Right atrium auricular region (tissue), 2 donors: ENCODE measurements at regions not wholly inside any gene's neighbourhood (a gene's known extent, or its start where the extent isn't known, plus 50 kb on each side); places are given as distances from the start of the nearest gene placed in this dataset.

Experiments used
- DNase-seq: peaks from one replicate; pipeline ENCODE4 v3.0.0-alpha.2; 2019; ENCODE audit warnings: low spot score
- H3K27ac ChIP-seq, 2 donors: fragments of 200-600 bp; sonication (generic); 1 replicate in 1 of 2; 2 replicates in 1 of 2; pipeline ENCODE4 v1.5.1; 2016 to 2019
- H3K27me3 ChIP-seq, 2 donors: fragments of 200-600 bp; sonication (generic); one replicate each; pipeline versions ENCODE4 v1.5.1 to v1.6.0; 2017 to 2019
- H3K36me3 ChIP-seq: fragments of 200-600 bp; sonication (generic); one replicate; pipeline ENCODE4 v1.5.1; 2016
- H3K4me1 ChIP-seq, 2 donors: fragments of 200-600 bp; sonication (generic); one replicate each; pipeline versions ENCODE4 v1.5.1 to v1.6.0; 2017 to 2019
- H3K4me3 ChIP-seq, 2 donors: fragments of 200-600 bp; sonication (generic); 1 replicate in 1 of 2; 2 replicates in 1 of 2; pipeline ENCODE4 v1.5.1; 2017 to 2019; ENCODE audit warnings: mild to moderate bottlenecking in 1 of 2, moderate library complexity in 1 of 2
- H3K9me3 ChIP-seq, 2 donors: fragments of 200-600 bp; sonication (generic); one replicate each; pipeline ENCODE4 v1.5.1; 2019
- TF ChIP-seq, protein P1 (sequence below), 2 donors: fragments of 200-600 bp; sonication (generic); IDR thresholded peaks; one replicate each; pipeline ENCODE4 v1.5.1; 2019; ENCODE audit warnings: antibody characterized with exemption in 2 of 2

DNA sequence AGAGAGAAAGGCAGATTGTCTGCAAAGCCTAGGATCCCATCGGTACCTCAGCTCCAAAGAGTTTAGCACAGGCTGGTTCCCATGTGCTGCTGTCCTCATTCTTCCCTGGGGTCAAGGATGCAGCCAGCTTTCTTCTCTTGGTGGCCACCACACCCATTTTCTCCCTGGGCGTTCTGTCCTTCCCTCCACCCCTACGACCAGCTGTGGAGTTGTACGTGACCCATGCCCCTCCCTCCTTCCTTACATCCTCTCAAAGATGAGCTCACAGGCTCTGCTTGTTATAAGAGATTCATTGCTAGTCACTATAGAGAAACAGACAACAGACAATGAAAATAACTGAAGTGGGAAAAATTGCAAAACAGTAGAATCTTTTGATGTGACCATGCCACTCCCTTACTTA lies 74.0 kb upstream of the KLF3 start:
- TF ChIP-seq, protein P1, sequence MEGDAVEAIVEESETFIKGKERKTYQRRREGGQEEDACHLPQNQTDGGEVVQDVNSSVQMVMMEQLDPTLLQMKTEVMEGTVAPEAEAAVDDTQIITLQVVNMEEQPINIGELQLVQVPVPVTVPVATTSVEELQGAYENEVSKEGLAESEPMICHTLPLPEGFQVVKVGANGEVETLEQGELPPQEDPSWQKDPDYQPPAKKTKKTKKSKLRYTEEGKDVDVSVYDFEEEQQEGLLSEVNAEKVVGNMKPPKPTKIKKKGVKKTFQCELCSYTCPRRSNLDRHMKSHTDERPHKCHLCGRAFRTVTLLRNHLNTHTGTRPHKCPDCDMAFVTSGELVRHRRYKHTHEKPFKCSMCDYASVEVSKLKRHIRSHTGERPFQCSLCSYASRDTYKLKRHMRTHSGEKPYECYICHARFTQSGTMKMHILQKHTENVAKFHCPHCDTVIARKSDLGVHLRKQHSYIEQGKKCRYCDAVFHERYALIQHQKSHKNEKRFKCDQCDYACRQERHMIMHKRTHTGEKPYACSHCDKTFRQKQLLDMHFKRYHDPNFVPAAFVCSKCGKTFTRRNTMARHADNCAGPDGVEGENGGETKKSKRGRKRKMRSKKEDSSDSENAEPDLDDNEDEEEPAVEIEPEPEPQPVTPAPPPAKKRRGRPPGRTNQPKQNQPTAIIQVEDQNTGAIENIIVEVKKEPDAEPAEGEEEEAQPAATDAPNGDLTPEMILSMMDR (IDR thresholded peaks at IDR 0.05) = no peak

DNA sequence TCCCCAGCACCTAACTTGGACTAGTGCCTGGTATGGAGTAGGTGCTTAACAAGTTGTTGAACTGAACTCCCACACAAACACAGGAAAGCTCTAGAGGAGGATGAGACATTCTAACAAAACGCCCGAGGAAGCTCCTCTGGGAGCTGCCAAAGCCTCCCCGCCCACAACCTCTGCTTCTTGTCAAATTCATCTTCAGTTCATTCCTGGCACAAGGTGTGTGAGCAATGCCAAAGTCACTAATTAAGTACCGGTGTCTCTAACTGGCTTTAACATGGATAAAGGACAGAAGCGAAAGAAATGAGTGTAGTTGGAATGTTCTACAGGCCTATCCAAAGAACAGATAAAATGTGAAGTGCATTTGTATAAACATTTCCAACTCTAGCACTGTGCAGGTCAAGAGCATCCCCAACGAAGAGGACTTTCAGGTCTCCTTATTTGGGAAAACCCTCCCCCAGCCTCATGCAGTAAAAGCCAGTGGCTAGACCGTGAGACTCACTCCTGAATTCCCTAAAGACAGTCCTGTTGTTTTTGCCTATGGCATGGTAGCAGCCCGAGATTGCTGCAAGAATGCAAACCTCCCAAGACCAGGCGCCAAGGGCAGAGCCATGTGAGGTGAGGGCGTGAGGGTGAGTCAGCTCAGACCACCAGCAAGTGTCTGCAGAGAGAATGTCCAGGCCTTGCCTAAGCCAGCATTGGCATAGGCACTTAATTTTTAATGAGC lies 72.2 kb upstream of the KLF3 start:
- Histone ChIP-seq H3K9me3 (peaks cover 0 to 8% of the 10 kb centered on the region in 2 donors), H3K27ac (peak overlapping the region in 1 of 2 donors; percentile 9), H3K4me1 (no peaks in the 10 kb centered on the region), H3K27me3 (no peaks in the 10 kb centered on the region), H3K4me3 (no peak overlapping the region), H3K36me3 (no peaks in the 10 kb centered on the region)
- no peak for DNase-seq
- TF ChIP-seq, protein P1 (IDR thresholded peaks at IDR 0.05) = no peak

More for the DNA sequence above, 74.0 kb upstream of the KLF3 start:
- Histone ChIP-seq H3K27me3 (no peaks in the 10 kb centered on the region), H3K27ac (no peak overlapping the region), H3K4me1 (no peaks in the 10 kb centered on the region), H3K9me3 (peaks cover 0 to 8% of the 10 kb centered on the region in 2 donors), H3K4me3 (no peak overlapping the region), H3K36me3 (no peaks in the 10 kb centered on the region)
- DNase-seq = no peak

DNA sequence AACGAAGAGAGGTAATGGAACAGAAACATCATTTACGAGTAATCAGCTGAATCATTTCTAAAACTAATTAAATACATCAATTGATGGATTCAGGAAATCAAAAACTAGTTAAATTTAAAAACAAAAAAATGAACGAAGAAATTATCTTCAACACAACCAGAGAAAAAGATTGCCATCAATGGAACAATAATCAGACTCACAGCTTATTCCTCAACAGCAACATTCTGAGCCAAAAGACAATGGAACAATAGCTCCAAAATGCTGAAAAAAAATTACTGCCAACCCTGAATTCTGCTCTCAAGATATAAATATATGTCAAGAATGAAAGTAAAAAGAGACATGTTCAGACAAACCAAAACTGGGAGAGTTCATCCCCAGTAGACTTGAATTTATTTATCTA lies 65.5 kb upstream of the KLF3 start:
- Histone ChIP-seq H3K27me3 (no peaks in the 10 kb centered on the region), H3K9me3 (no peaks in the 10 kb centered on the region), H3K27ac (no peak overlapping the region), H3K36me3 (no peaks in the 10 kb centered on the region), H3K4me1 (peaks cover 0 to 9% of the 10 kb centered on the region in 2 donors), H3K4me3 (no peak overlapping the region)
- DNase-seq = no peak
- TF ChIP-seq, protein P1 (IDR thresholded peaks at IDR 0.05) = no peak

DNA sequence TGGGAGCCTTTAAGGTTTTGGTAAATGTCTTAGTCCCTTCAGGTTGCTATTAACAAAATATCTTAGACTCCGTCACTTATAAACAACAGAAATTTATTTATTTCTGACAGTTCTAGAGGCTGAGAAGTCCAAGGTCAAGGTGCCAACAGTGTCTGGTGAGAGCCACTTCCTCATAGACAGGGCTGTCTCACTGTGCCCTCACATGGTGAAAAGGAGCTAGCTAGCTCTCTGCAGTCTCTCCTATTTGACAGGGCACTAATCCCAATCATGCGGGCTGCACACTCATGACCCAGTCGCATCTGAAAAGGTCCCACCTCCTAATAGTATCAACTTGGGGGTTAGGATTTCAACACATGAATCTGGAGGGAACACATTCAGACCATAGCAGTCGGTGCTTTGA lies 63.4 kb upstream of the KLF3 start:
- DNase-seq = no peak

DNA sequence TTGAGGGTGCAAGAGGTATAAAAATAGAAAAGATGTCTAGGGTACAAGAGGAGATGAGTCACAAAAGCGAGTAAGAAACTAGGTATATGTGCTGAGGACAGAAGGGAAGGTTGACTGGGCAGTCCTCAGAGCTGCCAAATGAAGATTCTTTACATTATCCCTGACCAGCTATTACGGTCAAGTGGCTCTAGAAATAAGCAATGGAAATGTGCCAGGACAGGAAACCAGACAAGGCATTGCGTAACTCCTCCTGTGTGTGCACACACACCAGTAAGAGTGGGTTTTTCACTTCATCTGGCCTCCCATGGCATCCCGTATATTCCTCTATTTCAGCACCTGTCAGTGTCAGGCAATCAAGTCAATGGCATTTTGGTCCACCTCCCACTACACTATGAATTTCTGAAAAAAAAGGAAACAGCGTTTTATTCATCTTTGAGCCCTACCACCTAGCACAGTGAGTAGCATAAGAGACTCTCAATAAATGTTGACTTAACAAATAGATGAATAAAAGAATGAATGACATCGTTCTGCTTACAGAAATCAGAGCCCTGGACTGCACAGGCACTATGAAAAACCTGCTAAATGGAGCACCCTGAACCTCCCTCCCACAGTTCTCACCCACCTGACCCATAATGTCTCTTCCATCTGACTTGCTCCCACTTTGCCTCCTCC lies 62.6 kb upstream of the KLF3 start:
- peak; percentile 59 for DNase-seq
- no peaks in the 10 kb centered on the region for H3K36me3 ChIP-seq
- H3K27me3 ChIP-seq = no peaks in the 10 kb centered on the region
- no peaks in the 10 kb centered on the region for H3K9me3 ChIP-seq
- no peak overlapping the region for H3K4me3 ChIP-seq
- no peak overlapping the region for H3K27ac ChIP-seq
- H3K4me1 ChIP-seq = peaks cover 0 to 17% of the 10 kb centered on the region in 2 donors
- TF ChIP-seq, protein P1 (IDR thresholded peaks at IDR 0.05) = no peak

More for the DNA sequence above, 63.4 kb upstream of the KLF3 start:
- Histone ChIP-seq H3K36me3 (no peaks in the 10 kb centered on the region), H3K27me3 (no peaks in the 10 kb centered on the region), H3K4me1 (peaks cover 0 to 9% of the 10 kb centered on the region in 2 donors), H3K4me3 (no peak overlapping the region), H3K9me3 (no peaks in the 10 kb centered on the region), H3K27ac (no peak overlapping the region)
- TF ChIP-seq, protein P1 (IDR thresholded peaks at IDR 0.05) = no peak
